A673 (cell line): ENCODE measurements at regions not wholly inside any gene's neighbourhood (a gene's known extent, or its start where the extent isn't known, plus 50 kb on each side); places are given as distances from the start of the nearest gene placed in this dataset.

Source experiments
- BruUV-seq: library from RNA; stranded (reverse); fragments of 400-500 nt; replicated peaks from 2 replicates; lab custom pipeline; 2021; lab: Mats Ljungman, UMichigan
- CTCF ChIA-PET: fragments of 300-600 bp; sonication (Branson Sonifier 250); formaldehyde crosslinking; loops from one replicate; lab custom pipeline; 2022; ENCODE audit warnings: antibody characterized with exemption; lab: Charles Lee
- POLR2A ChIA-PET: fragments of 300-600 bp; sonication (Branson Sonifier 250); formaldehyde crosslinking; loops from one replicate; lab custom pipeline; 2022; ENCODE audit warnings: antibody characterized with exemption; ENCODE audit not compliant: low non-redundant PET; lab: Charles Lee
- DNase-seq: peaks from one replicate; pipeline ENCODE4 v3.0.0-alpha.2; 2015; ENCODE audit warnings: low spot score
- H3K27ac ChIP-seq: fragments of 200-600 bp; sonication (generic); 2 replicates; pipeline ENCODE4 v1.5.1; 2016; ENCODE audit warnings: mixed run types, low read depth, mild to moderate bottlenecking, mixed read lengths, antibody characterized with exemption, low read length; ENCODE audit not compliant: poor library complexity, severe bottlenecking
- H3K27me3 ChIP-seq: fragments of 200-600 bp; sonication (generic); replicated peaks from 2 replicates; pipeline ENCODE4 v1.6.1; 2017; ENCODE audit warnings: mixed run types, low read depth, mild to moderate bottlenecking, mixed read lengths, antibody characterized with exemption, low read length; ENCODE audit not compliant: insufficient read depth, poor library complexity
- H3K36me3 ChIP-seq: fragments of 200-600 bp; sonication (generic); 2 replicates; pipeline ENCODE4 v1.6.1; 2016; ENCODE audit warnings: mixed run types, mild to moderate bottlenecking, mixed read lengths, antibody characterized with exemption, low read length; ENCODE audit not compliant: insufficient read depth, poor library complexity, severe bottlenecking
- H3K4me1 ChIP-seq: fragments of 200-600 bp; sonication (generic); 2 replicates; pipeline ENCODE4 v1.6.1; 2017; ENCODE audit warnings: mixed run types, mild to moderate bottlenecking, mixed read lengths, antibody characterized with exemption, low read length; ENCODE audit not compliant: insufficient read depth, poor library complexity, severe bottlenecking
- H3K4me3 ChIP-seq: fragments of 200-600 bp; sonication (generic); 2 replicates; pipeline ENCODE4 v1.5.1; 2016; ENCODE audit warnings: low read depth, mixed run types, mild to moderate bottlenecking, mixed read lengths, low read length; ENCODE audit not compliant: poor library complexity, severe bottlenecking
- H3K9me3 ChIP-seq: fragments of 200-600 bp; sonication (generic); 2 replicates; pipeline ENCODE4 v1.6.1; 2016; ENCODE audit warnings: mixed run types, low read depth, mild to moderate bottlenecking, mixed read lengths, antibody characterized with exemption, low read length; ENCODE audit not compliant: poor library complexity, severe bottlenecking
- EZH2 ChIP-seq: fragments of 200-600 bp; sonication (generic); IDR thresholded peaks from 2 replicates; pipeline ENCODE4 v1.6.1; 2017; ENCODE audit warnings: borderline replicate concordance, low read depth, mild to moderate bottlenecking, mixed read lengths, antibody characterized with exemption, low read length; ENCODE audit not compliant: poor library complexity, severe bottlenecking
- intact Hi-C: fragments of 100-400 bp; cut with micrococcal nuclease; formaldehyde crosslinking; loops from one replicate; pipeline ENCODE4 v1.10.0; 2022; ENCODE audit not compliant: unreplicated experiment
- TF ChIP-seq, protein P1 (sequence below): fragments of 300-800, 200-600 bp; sonication (generic); conservative IDR thresholded peaks from 2 replicates; pipeline ENCODE4 v1.5.1; 2017; ENCODE audit warnings: low read depth, mild to moderate bottlenecking, antibody characterized with exemption, low read length, moderate library complexity, mixed read lengths

DNA sequence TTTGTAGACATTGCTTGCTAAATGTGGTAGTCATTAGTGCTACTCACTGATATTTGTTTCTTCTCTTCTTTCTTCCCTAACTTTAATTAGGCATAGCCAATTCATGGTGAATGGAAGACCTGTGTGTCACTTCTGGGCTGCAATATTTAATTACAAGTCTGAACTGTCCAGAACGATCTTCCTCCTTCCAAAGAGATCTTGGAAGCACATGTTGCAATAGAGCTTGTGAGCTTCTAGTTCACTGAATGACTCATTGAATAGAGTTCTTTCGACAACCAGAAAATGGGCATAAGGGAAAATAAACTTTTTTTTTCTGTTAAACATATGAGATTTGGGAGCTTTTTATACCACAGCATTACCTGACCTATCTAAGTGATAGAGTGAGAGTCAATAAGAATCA lies 1264.6 kb downstream of the PCDH9 start:
- POLR2A ChIA-PET = no interaction called here
- intact Hi-C loops = no loop called here
- CTCF ChIA-PET = no interaction called here

DNA sequence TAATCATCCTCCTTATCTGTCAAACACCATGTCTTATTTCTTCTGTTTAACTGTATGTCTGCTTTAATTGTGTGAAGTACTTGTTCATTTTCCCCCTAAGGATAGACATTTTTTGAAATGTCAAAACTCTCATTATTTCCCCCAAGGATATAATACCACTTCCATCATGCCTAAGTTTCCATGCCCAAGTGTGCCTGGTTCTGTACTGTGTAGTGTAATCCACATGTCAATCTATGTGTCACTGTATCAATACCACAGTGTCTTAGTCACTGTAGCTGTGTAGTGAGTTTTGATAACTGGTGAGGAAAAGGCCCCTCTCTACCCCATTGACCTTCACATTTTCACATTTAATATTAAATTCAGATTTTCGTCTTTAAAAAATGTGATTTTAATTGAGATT lies 1265.5 kb downstream of the PCDH9 start:
- Histone ChIP-seq H3K27me3 (no peaks in the 10 kb centered on the region), H3K27ac (no peak overlapping the region), H3K4me1 (no peaks in the 10 kb centered on the region), H3K4me3 (no peak overlapping the region), H3K36me3 (no peaks in the 10 kb centered on the region), H3K9me3 (no peaks in the 10 kb centered on the region)
- TF ChIP-seq, protein P1, sequence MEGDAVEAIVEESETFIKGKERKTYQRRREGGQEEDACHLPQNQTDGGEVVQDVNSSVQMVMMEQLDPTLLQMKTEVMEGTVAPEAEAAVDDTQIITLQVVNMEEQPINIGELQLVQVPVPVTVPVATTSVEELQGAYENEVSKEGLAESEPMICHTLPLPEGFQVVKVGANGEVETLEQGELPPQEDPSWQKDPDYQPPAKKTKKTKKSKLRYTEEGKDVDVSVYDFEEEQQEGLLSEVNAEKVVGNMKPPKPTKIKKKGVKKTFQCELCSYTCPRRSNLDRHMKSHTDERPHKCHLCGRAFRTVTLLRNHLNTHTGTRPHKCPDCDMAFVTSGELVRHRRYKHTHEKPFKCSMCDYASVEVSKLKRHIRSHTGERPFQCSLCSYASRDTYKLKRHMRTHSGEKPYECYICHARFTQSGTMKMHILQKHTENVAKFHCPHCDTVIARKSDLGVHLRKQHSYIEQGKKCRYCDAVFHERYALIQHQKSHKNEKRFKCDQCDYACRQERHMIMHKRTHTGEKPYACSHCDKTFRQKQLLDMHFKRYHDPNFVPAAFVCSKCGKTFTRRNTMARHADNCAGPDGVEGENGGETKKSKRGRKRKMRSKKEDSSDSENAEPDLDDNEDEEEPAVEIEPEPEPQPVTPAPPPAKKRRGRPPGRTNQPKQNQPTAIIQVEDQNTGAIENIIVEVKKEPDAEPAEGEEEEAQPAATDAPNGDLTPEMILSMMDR = no peak
- TF ChIP-seq EZH2 = no peak
- intact Hi-C loops = no loop called here
- no peak for DNase-seq
- ChIA-PET POLR2A (no interaction called here), CTCF (no interaction called here)
- no TSS peak for BruUV-seq

More for the DNA sequence above, 1264.6 kb downstream of the PCDH9 start:
- no peak for DNase-seq
- no TSS peak for BruUV-seq
- H3K36me3 ChIP-seq = no peaks in the 10 kb centered on the region
- H3K9me3 ChIP-seq = no peaks in the 10 kb centered on the region
- H3K4me1 ChIP-seq = no peaks in the 10 kb centered on the region
- H3K27me3 ChIP-seq = no peaks in the 10 kb centered on the region
- H3K4me3 ChIP-seq = no peak overlapping the region
- no peak overlapping the region for H3K27ac ChIP-seq
- no peak for TF ChIP-seq EZH2
- TF ChIP-seq, protein P1 = no peak

DNA sequence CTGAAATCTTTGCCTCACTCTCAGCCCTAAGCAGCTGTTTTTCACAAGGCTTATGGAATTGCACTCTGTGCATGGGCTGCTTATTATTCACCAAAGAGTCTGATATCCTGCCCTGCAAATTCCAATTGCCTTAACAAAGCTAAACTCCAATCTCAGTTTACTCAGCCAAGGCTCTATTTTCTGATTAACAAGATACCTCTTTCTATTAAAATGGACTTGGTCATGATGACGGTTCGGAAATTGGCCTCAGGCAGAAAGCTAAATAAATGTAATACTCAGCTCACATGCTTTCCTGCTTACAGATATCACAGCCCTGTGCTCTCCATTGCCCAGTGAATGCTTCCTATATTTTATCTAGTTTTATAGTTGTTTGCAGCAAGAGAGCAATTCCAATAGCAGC lies 1270.8 kb downstream of the PCDH9 start:
- no peaks in the 10 kb centered on the region for H3K27me3 ChIP-seq
- no TSS peak for BruUV-seq
- DNase-seq = no peak
- H3K9me3 ChIP-seq = no peaks in the 10 kb centered on the region
- ChIA-PET POLR2A (no interaction called here), CTCF (no interaction called here)
- TF ChIP-seq EZH2 = no peak
- TF ChIP-seq, protein P1 = no peak
- no peak overlapping the region for H3K27ac ChIP-seq
- intact Hi-C loops = no loop called here
- H3K4me3 ChIP-seq = no peak overlapping the region
- H3K4me1 ChIP-seq = no peaks in the 10 kb centered on the region
- no peaks in the 10 kb centered on the region for H3K36me3 ChIP-seq
